Lung (tissue), 11 donors: ENCODE measurements at regions not wholly inside any gene's neighbourhood (a gene's known extent, or its start where the extent isn't known, plus 50 kb on each side); places are given as distances from the start of the nearest gene placed in this dataset.
A peak's percentile ranks its signal among the peaks of the same experiment; 100 is the strongest.
"Not testable (repeated sequence)": the region's sequence is repeated elsewhere in the genome, so short reads cannot be mapped to it uniquely, and the experiment has no call there.

Experiments used
- ATAC-seq: fragments of 200-7000 bp; cut with Tn5 transposase; one replicate; pipeline ENCODE4 v1.9.1; 2020; ENCODE audit warnings: moderate number of reproducible peaks; ENCODE audit not compliant: insufficient read depth, low FRiP score
- DNase-seq, 3 donors: peaks; one replicate each; pipeline ENCODE4 v3.0.0-alpha.2; 2013 to 2017
- H3K27ac ChIP-seq, 2 donors: one replicate each; pipeline ENCODE4 v1.5.1; 2013; ENCODE audit warnings: mild to moderate bottlenecking in 2 of 2, moderate library complexity in 2 of 2, control low read depth in 1 of 2, inconsistent platforms in 1 of 2, low read depth in 1 of 2, low read length in 1 of 2
- H3K27me3 ChIP-seq, 3 donors: one replicate each; pipeline ENCODE4 v1.5.1; 2013; ENCODE audit warnings: low read length in 2 of 3; ENCODE audit not compliant: control insufficient read depth in 3 of 3, insufficient read depth in 3 of 3
- H3K36me3 ChIP-seq, 4 donors: one replicate each; pipeline ENCODE4 v1.5.1; 2013; ENCODE audit warnings: low read length in 4 of 4, mild to moderate bottlenecking in 1 of 4, moderate library complexity in 1 of 4; ENCODE audit not compliant: control insufficient read depth in 4 of 4, insufficient read depth in 4 of 4
- H3K4me1 ChIP-seq, 5 donors: one replicate each; pipeline ENCODE4 v1.5.1; 2013; ENCODE audit warnings: low read length in 5 of 5, mild to moderate bottlenecking in 2 of 5, moderate library complexity in 1 of 5; ENCODE audit not compliant: control insufficient read depth in 5 of 5, insufficient read depth in 5 of 5
- H3K4me3 ChIP-seq: one replicate; pipeline ENCODE4 v1.5.1; 2013; ENCODE audit warnings: mild to moderate bottlenecking, control low read depth, moderate library complexity
- H3K9ac ChIP-seq, 2 donors: one replicate each; pipeline ENCODE4 v1.5.1; 2013; ENCODE audit warnings: low read length in 2 of 2, control low read depth in 1 of 2; ENCODE audit not compliant: insufficient read depth in 1 of 2
- H3K9me3 ChIP-seq, 4 donors: one replicate each; pipeline ENCODE4 v1.5.1; 2013; ENCODE audit warnings: low read length in 3 of 4, mild to moderate bottlenecking in 1 of 4, moderate library complexity in 1 of 4; ENCODE audit not compliant: control insufficient read depth in 4 of 4, insufficient read depth in 3 of 4
- CTCF ChIP-seq: IDR thresholded peaks from 2 replicates; pipeline ENCODE4 v1.5.1; 2012; ENCODE audit warnings: mild to moderate bottlenecking; ENCODE audit errors: control extremely low read depth, extremely low read depth
- WGBS, 2 donors: extraction: QIAGEN DNeasy Blood & Tissue Kit; methylation state at CpG; one replicate each; pipeline ENCODE4 v1.1.7; 2013; 5-methylcytosine and 5-hydroxymethylcytosine counted together
- donor health status: control.
- donor health status: control.
- donor health status: Bipolar disorder and iron deficiency.
- donor health status: healthy.
- donor health status: DM: yes; HTN: yes; CAD: no.

DNA sequence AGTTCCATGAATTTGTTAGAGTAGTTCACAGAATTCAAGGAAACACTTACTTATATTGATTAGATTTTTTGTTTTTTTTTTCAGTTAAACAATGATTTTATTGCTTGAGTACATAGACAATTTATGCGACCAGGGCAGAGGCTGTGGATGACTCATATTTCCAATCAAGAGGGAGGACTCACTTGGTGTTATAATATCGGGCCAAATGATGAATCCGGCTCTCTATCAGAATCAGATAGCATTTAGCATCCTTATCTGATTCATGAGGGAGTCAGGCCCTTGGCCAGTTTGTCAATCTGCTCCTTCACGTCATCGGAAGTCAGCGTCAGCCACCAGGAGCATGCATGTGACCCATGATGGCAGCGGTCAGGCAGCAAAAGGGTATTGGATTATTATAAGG, 82.3 kb upstream of the HUWE1 start:
- Histone ChIP-seq H3K36me3 (no peaks in the 10 kb centered on the region), H3K27me3 (no peaks in the 10 kb centered on the region), H3K4me1 (no peaks in the 10 kb centered on the region), H3K4me3 (no peak overlapping the region), H3K27ac (no peak overlapping the region), H3K9ac (no peak overlapping the region), H3K9me3 (no peaks in the 10 kb centered on the region)
- ATAC-seq (no peak), DNase-seq (no peak)
- 82 to 95% methylated on average over 7 of the region's 7 CpGs for WGBS, 2 donors
- TF ChIP-seq CTCF, result no peak

DNA sequence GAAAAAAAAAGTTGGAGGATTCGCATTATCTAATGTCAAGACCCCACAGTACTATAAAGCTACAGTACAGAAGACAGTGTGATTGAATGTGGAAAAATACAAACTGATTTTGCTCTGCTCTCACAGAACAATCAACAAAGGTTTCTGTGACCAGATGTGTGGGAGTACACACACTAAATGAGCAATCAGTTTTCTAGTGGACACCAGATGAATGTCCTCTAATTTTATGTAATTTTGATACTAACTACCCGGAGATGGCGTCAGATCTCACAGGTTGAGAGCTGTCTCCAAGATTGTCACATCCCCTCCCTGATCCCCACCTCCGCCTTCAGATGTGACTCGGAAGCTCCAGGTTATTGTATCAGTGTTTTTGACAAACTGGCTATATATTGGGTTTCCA, 81.9 kb upstream of the HUWE1 start:
- no peaks in the 10 kb centered on the region for H3K27me3 ChIP-seq
- no peak overlapping the region for H3K27ac ChIP-seq
- no peaks in the 10 kb centered on the region for H3K4me1 ChIP-seq
- no peak for TF ChIP-seq CTCF
- DNase-seq, result no peak
- H3K9ac ChIP-seq, result no peak overlapping the region
- no peak overlapping the region for H3K4me3 ChIP-seq
- ATAC-seq, result no peak
- no peaks in the 10 kb centered on the region for H3K9me3 ChIP-seq
- no peaks in the 10 kb centered on the region for H3K36me3 ChIP-seq
- 79 to 95% methylated on average over 5 of the region's 5 CpGs for WGBS, 2 donors

DNA sequence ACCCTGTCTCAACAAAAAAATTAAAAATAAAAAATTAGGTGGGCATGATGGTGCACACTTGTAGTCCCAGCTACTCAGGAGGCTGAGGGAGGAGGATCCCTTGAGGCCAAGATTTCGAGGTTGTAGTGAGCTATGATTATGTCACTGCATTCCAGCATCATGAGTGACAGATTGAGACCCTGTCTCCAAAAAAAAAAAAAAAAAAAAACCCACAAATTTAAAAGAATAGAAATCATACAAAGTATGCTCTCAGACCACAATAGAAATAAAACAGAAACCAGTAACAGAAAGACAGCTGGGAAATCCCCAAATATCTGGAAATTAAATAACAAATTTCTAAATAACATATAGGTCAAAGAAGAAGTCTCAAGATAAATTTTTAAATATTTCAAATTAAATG, 81.0 kb upstream of the HUWE1 start:
- H3K36me3 ChIP-seq, result no peaks in the 10 kb centered on the region
- no peaks in the 10 kb centered on the region for H3K4me1 ChIP-seq
- H3K27ac ChIP-seq, result no peak overlapping the region
- ATAC-seq (no peak), DNase-seq (no peak)
- H3K4me3 ChIP-seq, result no peak overlapping the region
- no peaks in the 10 kb centered on the region for H3K9me3 ChIP-seq
- no peaks in the 10 kb centered on the region for H3K27me3 ChIP-seq
- 0% methylated on average over 1 of the region's 1 CpG for WGBS, 2 donors
- no peak for TF ChIP-seq CTCF
- no peak overlapping the region for H3K9ac ChIP-seq

GRCh38 chrX:53757181-53757580, 70.7 kb upstream of the HUWE1 start:
- H3K9me3 ChIP-seq, H3K4me1 ChIP-seq, H3K36me3 ChIP-seq, ATAC-seq, H3K4me3 ChIP-seq, H3K27ac ChIP-seq, H3K27me3 ChIP-seq, H3K9ac ChIP-seq: not testable (repeated sequence)
- peak in 1 of 3 donors; percentile 28 for DNase-seq
- WGBS, 2 donors, result 20 to 44% methylated on average over 1 of the region's 1 CpG
